Activated B cell treated with CpG ODN at 0.5 μM for 24 hours (primary cell): ENCODE measurements at regions not wholly inside any gene's neighbourhood (a gene's known extent, or its start where the extent isn't known, plus 50 kb on each side); places are given as distances from the start of the nearest gene placed in this dataset.

Experiments used
- ATAC-seq: fragments of 200-7000 bp; cut with Tn5 transposase; one replicate; pipeline ENCODE4 v1.10.0; 2021; ENCODE audit warnings: low read depth, mild to moderate bottlenecking, moderate library complexity
- CTCF ChIA-PET: fragments of 350-600 bp; sonication (Branson Sonifier 250); formaldehyde crosslinking; loops from one replicate; lab custom pipeline; 2021; ENCODE audit warnings: antibody characterized with exemption; lab: Charles Lee
- POLR2A ChIA-PET: fragments of 350-600 bp; sonication (Branson Sonifier 250); formaldehyde crosslinking; loops from one replicate; lab custom pipeline; 2021; ENCODE audit warnings: antibody characterized with exemption; lab: Charles Lee
- DNase-seq: peaks from one replicate; pipeline ENCODE4 v3.0.0; 2022
- H3K27ac Mint-ChIP-seq: one replicate; pipeline ENCODE4 v1.8.0; 2020; ENCODE audit warnings: mixed read lengths
- H3K27me3 Mint-ChIP-seq: one replicate; pipeline ENCODE4 v1.8.0; 2021; ENCODE audit warnings: mixed read lengths
- H3K36me3 Mint-ChIP-seq: one replicate; pipeline ENCODE4 v1.8.0; 2021; ENCODE audit warnings: low read depth, mixed read lengths
- H3K4me1 Mint-ChIP-seq: one replicate; pipeline ENCODE4 v1.8.0; 2021; ENCODE audit warnings: mixed read lengths
- H3K4me3 Mint-ChIP-seq: one replicate; pipeline ENCODE4 v1.8.0; 2020; ENCODE audit warnings: mild to moderate bottlenecking, mixed read lengths
- H3K9me3 Mint-ChIP-seq: one replicate; pipeline ENCODE4 v1.8.0; 2020; ENCODE audit warnings: mixed read lengths
- CTCF ChIP-seq: fragments of 200-600 bp; IDR thresholded peaks from one replicate; pipeline ENCODE4 v1.8.0; 2022; ENCODE audit warnings: antibody characterized with exemption, mild to moderate bottlenecking
- intact Hi-C: fragments of 100-400 bp; cut with micrococcal nuclease; formaldehyde crosslinking; loops from one replicate; pipeline ENCODE4 v1.15.1; 2024

GRCh38 chr12:77578466-77579220 is 252.1 kb upstream of the NAV3 start:
- Mint-ChIP-seq H3K27ac (no peak overlapping the region), H3K27me3 (no peaks in the 10 kb centered on the region), H3K4me1 (no peaks in the 10 kb centered on the region), H3K4me3 (no peak overlapping the region), H3K36me3 (no peaks in the 10 kb centered on the region), H3K9me3 (no peaks in the 10 kb centered on the region)
- DNase-seq (no peak), ATAC-seq (no peak)
- intact Hi-C loops, result no loop called here
- no peak for TF ChIP-seq CTCF
- POLR2A ChIA-PET, result no interaction called here
- CTCF ChIA-PET, result no interaction called here

- Mint-ChIP-seq H3K36me3 (no peaks in the 10 kb centered on the region), H3K27me3 (no peaks in the 10 kb centered on the region), H3K9me3 (no peaks in the 10 kb centered on the region), H3K4me3 (no peak overlapping the region), H3K27ac (no peak overlapping the region), H3K4me1 (no peaks in the 10 kb centered on the region)
- CTCF ChIA-PET, result no interaction called here
- TF ChIP-seq CTCF, result no peak
- no peak for ATAC-seq
- intact Hi-C loops, result no loop called here
- POLR2A ChIA-PET, result no interaction called here
- no peak for DNase-seq
Observed at GRCh38 chr12:77577791-77578190, 252.9 kb upstream of the NAV3 start.

- Mint-ChIP-seq H3K4me1 (no peaks in the 10 kb centered on the region), H3K36me3 (no peaks in the 10 kb centered on the region), H3K27ac (no peak overlapping the region), H3K4me3 (no peak overlapping the region), H3K27me3 (no peaks in the 10 kb centered on the region), H3K9me3 (no peaks in the 10 kb centered on the region)
- ChIA-PET POLR2A (no interaction called here), CTCF (no interaction called here)
- intact Hi-C loops, result no loop called here
- DNase-seq, result no peak
- no peak for TF ChIP-seq CTCF
- no peak for ATAC-seq
Observed at GRCh38 chr12:77575376-77575919, 255.2 kb upstream of the NAV3 start.

- H3K4me3 Mint-ChIP-seq, result no peak overlapping the region
- no peaks in the 10 kb centered on the region for H3K27me3 Mint-ChIP-seq
- no peaks in the 10 kb centered on the region for H3K36me3 Mint-ChIP-seq
- H3K4me1 Mint-ChIP-seq, result no peaks in the 10 kb centered on the region
- ATAC-seq, result no peak
- intact Hi-C loops, result no loop called here
- H3K27ac Mint-ChIP-seq, result no peak overlapping the region
- no peak for TF ChIP-seq CTCF
- DNase-seq, result no peak
- ChIA-PET POLR2A (no interaction called here), CTCF (no interaction called here)
- H3K9me3 Mint-ChIP-seq, result no peaks in the 10 kb centered on the region
Observed at GRCh38 chr12:77572371-77572770, 258.3 kb upstream of the NAV3 start.

- ChIA-PET CTCF (no interaction called here), POLR2A (no interaction called here)
- Mint-ChIP-seq H3K4me1 (no peaks in the 10 kb centered on the region), H3K4me3 (no peak overlapping the region), H3K27ac (no peak overlapping the region), H3K9me3 (no peaks in the 10 kb centered on the region), H3K27me3 (no peaks in the 10 kb centered on the region), H3K36me3 (no peaks in the 10 kb centered on the region)
- DNase-seq (no peak), ATAC-seq (no peak)
- no peak for TF ChIP-seq CTCF
- intact Hi-C loops, result no loop called here
Observed at GRCh38 chr12:77571768-77572167, 258.9 kb upstream of the NAV3 start.
